Lung microvascular endothelial cell (primary cell): ENCODE measurements at regions not wholly inside any gene's neighbourhood (a gene's known extent, or its start where the extent isn't known, plus 50 kb on each side); places are given as distances from the start of the nearest gene placed in this dataset.
"Not testable (repeated sequence)": the region's sequence is repeated elsewhere in the genome, so short reads cannot be mapped to it uniquely, and the experiment has no call there.

ENCODE experiments used
- DNase-seq, 2 donors: peaks; one replicate each; pipeline versions ENCODE4 v3.0.0 to v3.0.0-alpha.2; 2010; ENCODE audit warnings: low read depth in 2 of 2

DNA sequence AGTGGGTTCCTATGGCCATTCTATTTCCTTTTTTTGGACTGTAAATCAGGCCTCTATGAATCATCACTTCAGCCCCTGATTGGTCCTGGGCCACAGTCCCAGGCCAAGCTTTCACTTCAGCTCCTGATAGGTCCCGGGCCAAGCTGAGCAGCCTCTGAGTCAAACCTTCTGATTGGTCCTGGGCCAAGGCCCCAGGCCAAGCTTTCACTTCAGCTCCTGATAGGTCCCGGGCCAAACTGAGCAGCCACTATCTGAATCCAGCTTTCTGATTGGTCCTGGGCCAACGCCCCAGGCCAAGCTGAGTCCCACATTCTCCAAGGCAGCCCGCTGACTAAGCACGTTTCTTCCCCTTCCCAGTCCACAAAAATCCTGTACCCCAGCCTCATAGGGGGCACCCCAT lies 1972.9 kb upstream of the ACO1 start:
- DNase-seq, result no peak

DNA sequence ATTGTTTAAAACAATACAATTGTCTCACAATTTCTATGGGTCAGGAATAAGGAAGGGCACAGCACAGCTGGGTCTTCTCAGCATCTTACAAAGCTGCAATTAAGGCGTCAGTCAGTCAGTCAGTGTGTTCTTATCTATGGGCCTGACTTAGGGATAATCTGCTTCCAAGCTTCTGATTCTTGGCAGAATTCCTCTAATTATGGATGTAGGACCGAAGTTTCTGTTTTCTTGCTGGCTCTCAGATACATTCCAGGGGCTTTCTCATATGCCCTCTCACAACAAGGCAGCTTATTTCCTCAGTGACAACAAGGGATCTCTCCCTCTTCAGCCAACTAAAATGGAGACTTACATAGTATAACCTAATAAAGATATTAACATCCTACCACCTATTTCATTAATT lies 1925.3 kb upstream of the ACO1 start:
- no peak for DNase-seq

DNA sequence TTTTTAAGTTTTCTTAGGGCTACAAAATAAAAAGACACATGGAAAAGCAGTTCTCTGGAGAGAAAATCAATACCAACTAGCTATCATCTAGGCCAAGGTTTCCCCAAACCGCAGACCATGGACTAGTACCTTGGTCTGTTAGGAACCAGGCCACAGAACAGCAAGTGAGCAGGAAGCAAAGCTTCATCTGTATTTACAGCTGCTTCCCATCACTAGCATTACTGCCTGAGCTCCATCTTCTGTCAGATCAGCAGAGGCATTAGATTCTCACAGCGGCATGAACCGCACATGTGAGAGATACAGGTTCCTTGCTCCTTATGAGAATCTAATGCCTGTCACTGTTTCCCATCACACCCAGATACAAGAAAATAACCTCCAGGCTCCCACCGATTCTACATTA lies 1907.6 kb upstream of the ACO1 start:
- no peak for DNase-seq

DNA sequence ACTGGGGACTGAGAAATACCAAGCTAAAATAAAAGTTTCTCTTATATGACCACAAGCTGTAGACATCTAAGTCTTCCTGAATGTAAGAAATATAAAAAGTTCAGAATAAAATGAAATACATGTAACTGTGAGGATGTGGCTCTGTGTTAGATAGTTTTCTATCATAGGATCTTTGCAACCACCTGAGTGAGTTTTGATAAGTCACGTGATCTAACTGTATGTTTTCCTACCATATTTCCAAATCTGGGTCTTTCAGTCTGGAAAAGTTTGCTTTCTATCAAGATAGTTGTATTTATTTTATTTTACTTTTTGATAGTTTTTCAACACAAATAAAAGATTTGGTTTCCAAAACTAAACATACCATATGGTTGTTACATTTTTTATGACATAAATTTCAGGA lies 1905.8 kb upstream of the ACO1 start:
- no peak for DNase-seq

DNA sequence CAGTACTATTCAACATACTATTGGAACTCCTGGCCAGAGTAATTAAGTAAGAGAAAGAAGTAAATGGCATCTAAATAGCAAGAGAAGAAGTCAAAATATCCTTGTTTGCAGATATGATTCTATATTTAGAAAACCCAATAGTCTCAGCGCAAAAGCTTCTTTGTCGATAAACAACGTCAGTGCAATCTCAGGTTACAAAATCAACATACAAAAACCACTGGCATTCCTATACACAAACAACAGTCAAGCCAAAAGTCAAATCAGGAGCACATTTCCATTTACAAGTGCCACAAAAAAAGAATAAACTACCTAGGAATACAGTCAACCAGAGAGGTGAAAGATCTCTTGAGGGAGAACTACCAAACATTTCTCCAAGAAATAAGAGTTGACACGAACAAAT lies 1901.9 kb upstream of the ACO1 start:
- no peak for DNase-seq

DNA sequence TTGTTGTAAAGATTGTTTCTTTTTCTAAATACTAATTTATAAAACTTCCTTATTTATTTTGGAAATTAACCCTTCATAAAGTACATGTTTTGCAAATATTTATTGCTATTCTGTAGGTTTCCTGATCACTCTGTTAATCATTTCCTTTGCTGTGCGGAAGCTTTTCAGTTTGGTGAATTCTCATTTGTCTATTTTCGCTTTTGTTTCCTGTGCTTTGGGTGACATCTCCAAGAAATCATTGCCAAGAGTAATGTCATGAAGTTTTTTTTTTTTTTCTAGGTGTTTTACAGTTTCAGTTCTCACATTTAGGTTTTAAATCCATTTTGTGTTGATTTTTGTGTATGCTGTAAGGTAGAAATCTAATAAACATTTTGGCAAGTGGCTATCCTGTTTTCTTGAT lies 1899.8 kb upstream of the ACO1 start:
- no peak for DNase-seq

DNA sequence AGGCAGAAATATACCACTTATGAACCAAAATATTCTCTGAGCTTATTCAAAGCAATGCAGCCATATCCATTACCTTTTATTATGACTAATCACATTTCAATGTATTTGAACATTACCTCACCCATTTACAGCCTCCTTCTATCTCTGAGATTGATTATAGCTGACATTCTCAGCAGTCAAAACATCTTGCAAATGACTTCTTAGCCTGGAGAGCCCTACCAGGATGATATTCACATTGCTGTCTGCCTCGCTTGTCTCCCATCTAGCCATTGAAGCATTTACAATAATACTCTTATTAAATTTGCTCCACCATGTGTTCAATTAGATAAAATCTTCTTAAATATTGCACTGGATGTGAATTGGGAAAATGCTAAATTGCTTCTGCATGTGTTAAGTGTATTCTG lies 1879.9 kb upstream of the ACO1 start:
- no peak for DNase-seq

DNA sequence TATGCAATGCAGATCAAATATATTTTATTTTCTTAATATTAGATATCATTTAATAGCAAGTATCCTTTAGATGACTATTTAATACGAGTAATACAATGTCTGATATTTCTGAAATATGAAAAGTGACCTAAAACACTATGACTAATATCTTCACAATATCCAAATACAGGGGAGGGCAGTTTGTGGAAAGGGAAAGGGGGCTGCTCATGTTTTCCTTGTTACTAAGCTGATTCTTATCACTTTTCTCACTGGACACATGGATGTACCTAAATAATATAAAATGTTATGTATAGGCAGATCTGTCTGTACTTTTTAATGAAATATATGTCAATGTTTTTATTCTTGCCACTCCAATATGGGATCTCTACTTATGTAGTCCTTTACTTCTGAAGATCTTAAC lies 1879.1 kb upstream of the ACO1 start:
- DNase-seq, result no peak

DNA sequence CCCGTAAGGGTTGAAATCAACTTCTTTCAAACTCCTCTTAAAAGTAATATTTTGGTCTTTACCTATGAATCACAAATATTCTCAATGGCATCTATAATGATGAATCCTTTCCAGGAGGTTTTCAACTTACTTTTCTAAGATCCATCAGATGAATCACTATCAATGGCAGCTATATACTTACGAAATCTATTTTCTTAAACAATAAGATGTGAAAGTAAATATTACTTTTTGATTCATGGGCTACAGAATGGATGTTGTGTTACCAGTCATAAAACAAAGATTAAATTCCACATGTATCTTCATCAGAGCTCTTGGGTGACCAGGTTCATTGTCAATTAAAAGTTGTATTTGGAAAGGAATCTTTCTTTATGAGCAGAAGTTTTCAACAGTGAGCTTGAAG lies 1877.7 kb upstream of the ACO1 start:
- DNase-seq, result no peak

DNA sequence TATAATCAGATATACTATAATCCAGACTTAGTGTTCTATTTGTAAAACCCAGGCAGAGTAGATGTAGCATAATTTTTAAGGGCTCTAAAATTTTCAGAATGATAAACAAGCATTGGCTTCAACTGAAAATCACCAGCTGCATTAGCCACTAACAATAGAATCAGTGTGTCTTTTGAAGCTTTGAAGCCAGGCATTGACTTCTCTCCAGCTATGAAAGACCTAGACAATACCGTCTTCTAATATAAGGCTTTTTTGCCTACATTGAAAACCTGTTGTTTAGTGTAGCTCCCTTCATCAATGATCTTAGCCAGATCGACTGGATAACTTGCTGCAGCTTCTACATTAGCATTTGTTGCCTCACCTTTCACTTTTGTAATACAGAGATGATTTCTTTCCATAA lies 1877.3 kb upstream of the ACO1 start:
- no peak for DNase-seq

DNA sequence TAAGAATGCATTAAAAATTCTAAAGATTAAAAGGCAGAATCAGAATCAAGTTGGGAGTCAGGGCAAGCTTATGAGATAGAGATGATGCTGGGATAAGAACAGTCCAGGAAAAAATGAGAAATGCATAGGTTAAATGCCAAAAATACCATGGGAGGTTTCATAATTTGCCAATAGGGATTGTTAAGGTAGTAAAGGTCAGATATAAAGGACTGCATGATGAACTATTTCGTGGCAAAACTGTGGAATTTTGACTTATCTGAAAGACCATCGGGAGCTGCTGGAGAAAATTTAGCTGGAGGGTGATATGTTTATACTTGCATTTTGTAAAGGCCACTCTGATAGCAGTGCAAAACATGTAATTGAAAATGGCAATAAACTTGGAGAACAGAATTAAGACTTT lies 1872.8 kb upstream of the ACO1 start:
- DNase-seq, result no peak

DNA sequence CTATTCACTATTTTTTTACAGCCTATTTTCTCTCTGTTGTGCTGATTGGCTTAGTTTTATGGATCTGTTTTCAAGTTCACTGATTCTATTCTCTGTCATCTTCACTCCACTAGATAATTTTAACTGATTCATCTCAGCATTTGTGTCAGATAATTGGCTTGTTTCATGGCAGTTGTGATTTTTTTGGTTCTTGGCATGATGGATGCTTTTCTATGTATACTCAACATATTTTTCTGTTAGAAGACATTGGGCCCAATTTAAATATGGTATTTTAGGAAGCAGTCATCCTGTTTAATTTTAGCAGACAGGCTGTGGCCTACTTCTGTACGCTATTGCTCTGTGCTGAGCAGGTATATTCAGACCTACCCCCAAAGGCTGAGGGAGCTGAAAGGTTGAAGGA lies 1865.3 kb upstream of the ACO1 start:
- DNase-seq, result no peak

DNA sequence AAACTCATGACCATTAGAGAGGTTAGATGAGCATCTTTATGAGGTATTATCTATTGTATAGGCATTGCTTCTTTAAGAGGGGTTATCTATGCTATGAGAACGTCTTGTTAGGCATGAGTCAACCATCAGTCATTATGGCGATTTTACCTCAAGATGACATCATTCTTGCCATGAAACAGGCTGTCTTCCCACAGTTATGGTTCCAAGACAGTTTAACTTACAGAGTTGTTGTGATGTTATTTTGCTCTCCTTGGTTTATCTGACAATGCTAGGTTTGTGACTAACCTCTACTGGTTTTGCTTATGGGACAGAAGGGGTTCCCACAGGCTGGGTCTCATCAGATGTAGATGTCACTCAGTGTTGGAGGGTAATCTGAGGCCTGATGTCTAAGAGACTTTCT lies 1864.7 kb upstream of the ACO1 start:
- no peak for DNase-seq

DNA sequence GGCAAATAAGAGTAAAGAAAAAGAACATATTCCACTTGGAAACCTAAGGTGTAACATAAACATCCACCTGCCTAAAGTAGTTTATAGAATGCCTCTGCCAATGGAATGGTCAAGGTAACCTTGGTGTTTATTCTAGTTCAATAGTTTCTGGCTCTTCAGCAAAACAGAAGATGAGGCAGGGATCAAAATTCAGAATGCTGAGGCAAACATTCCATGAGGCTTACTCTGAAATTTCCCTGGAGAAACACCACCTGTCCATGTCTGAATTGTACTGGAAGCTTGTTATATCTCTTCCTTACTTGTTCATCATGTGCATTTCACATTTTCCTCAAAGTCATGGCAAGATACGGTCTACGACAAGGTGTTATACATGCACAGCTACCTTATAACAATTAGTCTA lies 1862.4 kb upstream of the ACO1 start:
- DNase-seq, result no peak

DNA sequence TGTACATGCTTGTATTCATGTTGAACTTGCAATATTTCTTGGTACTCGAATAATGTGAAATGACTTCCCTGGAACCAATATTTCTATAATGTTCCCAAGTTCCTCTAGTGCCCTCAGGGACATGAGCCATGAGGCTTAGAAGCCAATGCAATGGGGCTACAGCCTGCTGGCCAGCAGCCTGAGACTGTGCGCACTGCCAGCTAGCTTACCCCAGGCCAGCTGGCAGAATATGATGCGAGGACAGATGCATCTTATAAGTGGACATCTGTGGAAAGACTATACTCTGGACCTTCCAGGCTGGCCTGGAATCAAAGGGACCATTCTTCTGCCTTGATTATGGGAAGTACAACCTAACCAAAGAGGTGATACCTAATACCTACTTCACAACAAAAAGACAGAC lies 1862.0 kb upstream of the ACO1 start:
- DNase-seq, result no peak

DNA sequence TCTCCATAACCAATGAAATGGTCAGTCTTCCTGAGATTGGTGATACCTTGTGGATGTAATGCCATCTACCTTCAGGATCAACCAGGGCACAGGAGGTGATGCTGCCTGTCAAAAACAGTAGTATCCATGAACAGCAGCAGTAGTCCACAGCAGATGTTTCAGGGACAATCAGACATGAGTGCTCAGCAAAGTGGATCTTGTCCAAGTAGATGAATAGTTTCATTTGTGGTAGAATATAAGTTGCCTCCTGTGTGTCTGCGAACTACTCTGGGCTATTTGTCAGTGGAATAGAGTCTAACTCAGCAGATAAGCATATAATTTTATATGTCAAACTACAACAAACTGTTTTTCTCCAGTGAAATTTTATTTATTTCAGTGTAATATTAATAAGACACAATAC lies 1860.1 kb upstream of the ACO1 start:
- DNase-seq, result no peak

DNA sequence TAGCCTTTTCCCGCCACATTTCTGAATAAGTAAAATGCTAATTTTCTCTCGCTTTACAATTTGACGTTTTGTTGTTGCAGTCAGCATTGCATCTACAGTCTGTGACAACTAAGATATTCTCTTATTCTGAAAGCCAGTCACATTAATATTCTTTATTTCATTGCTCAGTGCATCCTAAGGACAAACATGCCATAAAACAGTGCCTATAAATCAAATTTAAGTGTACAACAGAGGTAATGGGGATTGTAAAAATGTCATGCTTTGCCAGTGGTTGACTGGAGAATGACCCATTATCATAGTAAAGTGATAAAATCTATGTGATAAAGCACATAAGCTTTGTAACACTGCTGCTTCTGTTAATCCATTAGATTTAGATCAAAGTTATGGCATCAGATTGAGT lies 1850.0 kb upstream of the ACO1 start:
- no peak for DNase-seq

DNA sequence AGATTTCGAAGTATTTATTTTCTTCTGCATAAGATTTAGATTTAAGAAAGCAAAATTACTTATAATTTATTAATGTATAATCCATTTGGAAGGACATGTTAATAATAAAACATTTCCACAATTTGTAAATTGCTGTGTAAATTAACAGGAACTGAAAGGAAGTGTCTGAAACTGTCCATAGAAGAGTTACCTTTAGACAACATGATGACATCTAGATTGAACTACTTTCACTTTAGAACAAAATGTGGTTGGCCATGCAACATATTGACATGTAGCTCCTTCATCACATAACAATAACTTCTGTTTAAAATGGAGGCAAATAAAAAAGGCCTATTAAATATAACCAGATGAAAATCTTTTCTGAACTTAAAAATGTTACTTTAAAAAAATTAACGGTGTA lies 1849.5 kb upstream of the ACO1 start:
- DNase-seq, result no peak

DNA sequence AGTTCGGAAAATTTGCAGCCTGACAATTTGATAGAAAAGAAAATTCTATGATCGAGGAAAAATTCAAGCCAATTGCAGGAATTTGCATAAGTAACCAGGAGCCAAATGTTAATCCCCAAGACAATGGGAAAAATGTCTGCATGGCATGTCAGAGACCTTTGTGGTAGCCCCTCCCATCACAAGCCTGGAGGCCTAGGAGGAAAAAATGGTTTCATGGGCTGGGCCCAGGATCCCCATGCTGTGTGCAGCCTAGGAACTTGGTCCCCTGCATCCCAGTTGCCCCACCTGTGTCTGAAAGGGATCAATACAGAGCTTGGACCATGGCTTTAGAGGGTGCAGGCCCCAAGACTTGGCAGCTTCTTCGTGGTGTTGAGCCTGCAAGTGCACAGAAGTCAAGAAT lies 1847.9 kb upstream of the ACO1 start:
- no peak for DNase-seq

DNA sequence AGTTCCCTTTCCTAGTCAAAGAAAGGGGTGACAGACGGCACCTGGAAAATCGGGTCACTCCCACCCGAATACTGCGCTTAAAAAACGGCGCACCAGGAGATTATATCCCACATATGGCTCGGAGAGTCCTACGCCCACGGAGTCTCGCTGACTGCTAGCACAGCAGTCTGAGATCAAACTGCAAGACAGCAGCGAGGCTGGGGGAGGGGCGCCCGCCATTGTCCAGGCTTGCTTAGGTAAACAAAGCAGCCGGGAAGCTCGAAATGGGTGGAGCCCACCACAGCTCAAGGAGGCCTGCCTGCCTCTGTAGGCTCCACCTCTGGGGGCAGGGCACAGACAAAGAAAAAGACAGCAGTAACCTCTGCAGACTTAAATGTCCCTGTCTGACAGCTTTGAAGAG lies 1844.7 kb upstream of the ACO1 start:
- not testable (repeated sequence) for DNase-seq

DNA sequence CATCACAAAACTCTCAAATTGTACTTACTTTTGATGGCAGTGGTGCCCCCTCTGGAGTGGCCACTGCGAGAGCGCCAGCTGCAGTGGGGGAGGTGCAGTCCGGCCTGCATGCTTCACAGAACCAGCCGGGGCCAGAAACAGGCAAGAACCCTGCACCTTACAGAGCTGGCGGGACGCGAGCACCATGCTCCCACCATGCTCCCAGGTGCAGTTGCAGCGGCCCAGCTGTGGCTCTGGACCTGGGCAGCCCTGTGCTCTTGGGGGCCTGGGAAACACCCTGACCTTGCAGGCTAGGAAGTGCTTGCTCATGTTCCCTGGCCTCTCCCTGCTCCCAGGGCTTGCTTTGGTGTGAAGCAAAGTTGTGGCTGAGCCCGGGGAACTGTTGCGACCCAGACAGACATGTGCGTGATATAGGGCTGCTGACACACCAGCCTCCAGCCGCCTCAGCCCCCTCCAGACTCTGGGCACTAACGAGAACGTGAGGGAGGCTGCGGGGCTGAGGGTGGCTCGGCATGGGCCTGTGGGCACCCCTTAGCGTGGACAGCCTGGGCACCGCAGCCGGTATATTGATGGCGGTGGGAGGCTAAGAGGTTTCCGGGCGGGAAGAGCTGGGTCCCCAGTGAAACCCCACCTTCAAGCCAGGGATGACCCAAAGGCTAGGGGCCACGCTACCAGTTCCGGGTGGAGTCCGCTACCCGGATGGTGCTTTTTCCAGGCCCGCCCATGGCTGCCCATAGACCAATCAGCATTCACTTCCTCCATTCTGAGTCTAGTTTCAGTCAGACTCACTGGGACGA lies 1809.9 kb upstream of the ACO1 start:
- DNase-seq, result no peak

DNA sequence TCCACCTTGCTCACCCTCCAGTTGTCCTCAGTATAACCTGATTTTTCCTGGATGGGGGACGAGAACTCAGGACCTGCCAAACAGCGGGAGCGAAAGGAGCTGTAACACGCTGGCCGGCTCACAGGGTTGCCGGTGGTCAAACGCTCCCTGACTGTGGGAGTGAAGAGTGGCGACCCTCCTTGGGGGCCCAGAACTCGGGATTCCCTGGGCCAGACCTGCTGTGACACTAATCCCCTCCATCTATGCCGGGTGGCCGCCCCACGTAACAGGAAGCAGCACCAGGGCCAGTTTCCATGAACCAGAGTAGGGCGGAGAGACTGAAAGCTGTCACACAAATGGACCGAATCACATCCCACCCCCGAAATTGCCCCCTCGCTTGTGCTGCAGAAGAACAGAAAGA lies 1809.2 kb upstream of the ACO1 start:
- no peak for DNase-seq

DNA sequence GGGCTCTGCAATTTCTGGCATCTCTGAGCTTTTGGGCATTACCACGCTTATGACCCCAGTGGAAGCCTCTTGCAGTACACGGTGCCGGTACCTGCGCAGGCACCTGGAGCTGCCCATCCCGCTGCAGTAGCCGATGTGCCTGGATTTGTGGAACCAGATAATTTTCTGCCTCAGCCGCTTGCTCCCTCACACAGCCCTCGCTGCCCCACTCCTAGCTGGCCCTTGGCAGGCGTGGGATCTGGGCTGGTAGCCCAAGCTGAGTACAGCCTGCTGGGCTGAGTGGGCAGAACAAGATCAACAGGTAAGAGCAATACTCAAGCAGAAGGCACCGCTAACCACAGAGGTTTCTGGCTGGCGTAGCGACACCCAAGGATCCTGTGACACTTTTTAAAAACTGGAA lies 1808.8 kb upstream of the ACO1 start:
- no peak for DNase-seq

DNA sequence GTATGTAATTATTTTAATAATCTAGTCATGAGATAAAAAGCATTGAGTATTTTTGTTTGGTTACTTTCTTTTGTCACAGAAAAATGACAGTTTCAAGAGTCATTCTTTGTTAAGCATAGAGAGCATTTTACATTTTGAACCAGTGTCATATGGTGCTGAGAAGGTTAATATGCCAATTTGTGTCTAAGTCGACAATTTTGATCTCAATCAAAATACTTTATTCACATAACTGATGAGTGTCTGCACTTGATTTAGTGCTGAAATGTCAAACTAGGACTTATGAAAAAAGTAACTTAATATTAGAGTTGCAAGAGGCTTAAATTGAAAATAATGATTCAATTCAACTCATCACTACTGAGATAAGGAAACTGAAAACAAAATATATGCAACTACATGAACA lies 1804.6 kb upstream of the ACO1 start:
- no peak for DNase-seq
